Ishikawa (cell line): ENCODE measurements at regions not wholly inside any gene's neighbourhood (a gene's known extent, or its start where the extent isn't known, plus 50 kb on each side); places are given as distances from the start of the nearest gene placed in this dataset.

Experiments used
- NFIC ChIP-seq: IDR thresholded peaks from 2 replicates; pipeline ENCODE4 v1.6.1; 2012
- TAF1 ChIP-seq: IDR thresholded peaks from 2 replicates; pipeline ENCODE4 v1.6.1; 2012; ENCODE audit warnings: low read depth, mild to moderate bottlenecking

- TF ChIP-seq NFIC, result no peak
- TF ChIP-seq TAF1, result no peak
These were observed 182.2 kb downstream of the ZNF486 start for GRCh38 chr19:20349206-20349605.
